OCI-LY1 (cell line): ENCODE measurements at regions not wholly inside any gene's neighbourhood (a gene's known extent, or its start where the extent isn't known, plus 50 kb on each side); places are given as distances from the start of the nearest gene placed in this dataset.

ENCODE experiments used
- CTCF ChIP-seq: fragments of 200-600 bp; sonication (generic), shearing (Covaris generic); IDR thresholded peaks from 2 replicates; pipeline ENCODE4 v1.5.1; 2017; ENCODE audit warnings: mild to moderate bottlenecking, antibody characterized with exemption, low read length, moderate library complexity, mixed read lengths
- EZH2 ChIP-seq: fragments of 200-600 bp; sonication (generic), shearing (Covaris generic); IDR thresholded peaks from 2 replicates; pipeline ENCODE4 v1.8.0; 2017; ENCODE audit warnings: borderline replicate concordance, mixed run types, mild to moderate bottlenecking, antibody characterized with exemption, low read length, moderate library complexity, mixed read lengths

GRCh38 chr14:21965042-21965441 lies 291.4 kb upstream of the OR4E1 start:
- TF ChIP-seq CTCF (no peak), EZH2 (no peak)
